HG02759 (cell line): ENCODE measurements at regions not wholly inside any gene's neighbourhood (a gene's known extent, or its start where the extent isn't known, plus 50 kb on each side); places are given as distances from the start of the nearest gene placed in this dataset.
"Not testable (repeated sequence)": the region's sequence is repeated elsewhere in the genome, so short reads cannot be mapped to it uniquely, and the experiment has no call there.

ENCODE experiments used
- ATAC-seq: cut with Tn5 transposase; IDR thresholded peaks from one replicate; pipeline ENCODE4 v1.9.1; 2021; ENCODE audit warnings: mild to moderate bottlenecking, moderate library complexity; ENCODE audit not compliant: unreplicated experiment

- ATAC-seq, result not testable (repeated sequence)
These were observed 382.6 kb upstream of the TGIF2LX start for GRCh38 chrX:89539150-89539549.

GRCh38 chrX:89557146-89557545, 364.6 kb upstream of the TGIF2LX start:
- ATAC-seq, result not testable (repeated sequence)

GRCh38 chrX:89562079-89562478, 359.6 kb upstream of the TGIF2LX start:
- ATAC-seq, result not testable (repeated sequence)

DNA sequence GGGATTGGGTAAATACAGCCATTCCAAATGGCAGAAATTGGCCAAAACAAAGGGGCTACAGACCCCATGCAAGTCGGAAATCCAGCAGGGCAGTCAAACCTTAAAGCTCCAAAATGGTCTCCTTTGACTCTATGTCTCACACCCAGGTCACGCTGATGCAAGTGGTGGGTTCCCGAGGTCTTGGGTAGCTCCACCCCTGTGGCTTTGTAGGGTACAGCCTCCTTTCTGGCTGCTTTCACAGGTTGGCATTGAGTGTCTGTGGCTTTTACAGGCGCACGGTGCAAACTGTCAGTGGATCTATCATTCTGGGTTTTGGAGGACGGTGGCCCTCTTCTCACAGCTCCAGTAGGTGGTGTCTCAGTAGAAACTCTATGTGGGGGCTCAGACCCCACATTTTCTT, 358.6 kb upstream of the TGIF2LX start:
- not testable (repeated sequence) for ATAC-seq

GRCh38 chrX:89567787-89568186, 353.9 kb upstream of the TGIF2LX start:
- not testable (repeated sequence) for ATAC-seq

- not testable (repeated sequence) for ATAC-seq
These were observed 339.8 kb upstream of the TGIF2LX start for GRCh38 chrX:89581868-89582267.

GRCh38 chrX:89631858-89632257, 289.9 kb upstream of the TGIF2LX start:
- not testable (repeated sequence) for ATAC-seq

- not testable (repeated sequence) for ATAC-seq
These were observed 285.8 kb upstream of the TGIF2LX start for GRCh38 chrX:89635887-89636286.

DNA sequence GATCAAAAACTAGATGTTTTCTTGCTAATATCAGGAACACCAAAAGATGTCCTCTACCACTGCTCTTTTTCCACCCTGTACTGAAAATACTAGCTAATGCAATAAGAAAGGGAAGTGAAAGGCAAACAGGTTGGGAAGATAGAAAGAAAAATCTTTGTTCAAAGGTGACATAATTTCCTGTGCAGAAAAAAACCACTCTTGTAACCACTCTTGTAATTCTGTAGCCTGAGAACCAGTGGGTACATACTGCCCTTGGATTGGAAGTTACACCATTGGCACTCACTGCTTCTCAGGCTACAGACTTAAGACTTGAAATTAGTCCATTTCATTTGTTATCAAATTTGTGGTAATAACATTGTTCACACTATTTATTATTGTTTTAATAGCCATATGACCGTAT, 263.0 kb upstream of the TGIF2LX start:
- ATAC-seq, result not testable (repeated sequence)

GRCh38 chrX:89706481-89706880, 215.2 kb upstream of the TGIF2LX start:
- ATAC-seq, result not testable (repeated sequence)

DNA sequence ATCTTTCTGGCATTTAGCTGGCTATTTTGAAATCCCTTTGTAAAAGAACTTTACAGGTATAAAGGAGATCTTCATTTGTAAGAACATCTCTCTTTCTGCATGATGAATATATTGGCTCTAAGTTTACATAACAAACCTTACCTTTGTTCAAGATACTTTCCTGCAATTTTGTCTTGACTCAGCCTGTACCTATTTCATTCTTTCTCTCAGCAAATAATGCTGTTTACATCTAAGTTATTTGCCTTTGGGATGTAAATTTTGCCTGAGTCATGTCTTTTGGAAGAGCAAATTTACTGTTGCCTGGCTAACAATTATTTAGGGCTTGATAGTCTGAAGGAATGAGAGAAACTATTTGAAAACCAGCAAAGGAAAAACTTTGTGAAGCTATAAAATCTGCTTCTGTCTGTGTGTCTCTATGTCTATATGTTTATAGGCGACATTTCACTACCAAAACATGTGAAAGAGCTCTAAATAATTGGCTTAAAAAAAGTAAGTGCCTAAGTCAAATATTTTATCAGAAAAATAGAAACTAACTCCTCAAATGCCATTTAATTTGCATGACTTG, 214.3 kb upstream of the TGIF2LX start:
- not testable (repeated sequence) for ATAC-seq

DNA sequence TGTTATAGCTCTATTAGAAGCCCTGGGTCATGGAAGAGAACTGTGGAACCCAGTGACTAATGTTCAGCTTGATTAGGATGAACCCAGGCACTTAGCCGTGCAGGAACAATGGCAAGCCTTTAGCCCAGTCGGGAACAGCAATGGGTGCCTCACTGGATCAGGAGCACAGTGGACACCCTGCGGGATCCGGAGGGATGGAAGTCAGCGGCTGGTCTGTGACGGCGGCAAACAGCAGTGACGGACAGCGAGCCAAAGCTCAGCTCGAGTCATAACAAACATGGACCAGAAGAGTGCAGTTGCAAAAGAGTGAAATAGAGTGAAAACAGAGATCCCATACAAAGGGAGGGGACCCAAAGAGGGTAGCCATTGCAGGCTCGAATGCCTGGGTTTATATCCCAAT, 187.3 kb upstream of the TGIF2LX start:
- not testable (repeated sequence) for ATAC-seq

GRCh38 chrX:89756466-89756865, 165.2 kb upstream of the TGIF2LX start:
- not testable (repeated sequence) for ATAC-seq

DNA sequence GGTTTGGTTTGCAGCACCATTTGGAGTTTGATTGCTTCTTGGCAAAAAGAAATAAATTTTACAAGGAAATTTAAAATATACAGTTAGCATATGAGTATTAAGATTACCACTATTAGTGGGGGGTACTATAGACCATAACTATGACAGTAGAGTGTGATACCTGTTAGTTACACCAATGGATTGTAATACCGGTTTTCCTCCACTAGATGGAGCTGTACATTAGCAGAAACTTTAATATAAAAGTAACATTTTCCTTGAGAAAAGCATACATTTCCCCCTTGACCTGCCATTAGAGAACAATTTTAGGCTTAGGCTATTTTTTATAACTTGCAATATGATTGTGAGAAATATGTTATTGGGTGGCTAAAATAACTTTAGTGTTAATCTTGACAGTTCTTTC, 163.9 kb upstream of the TGIF2LX start:
- ATAC-seq, result not testable (repeated sequence)

GRCh38 chrX:89759076-89759685, 162.5 kb upstream of the TGIF2LX start:
- ATAC-seq, result not testable (repeated sequence)

GRCh38 chrX:89771639-89772038, 150.1 kb upstream of the TGIF2LX start:
- ATAC-seq, result not testable (repeated sequence)

GRCh38 chrX:89811440-89811839, 110.3 kb upstream of the TGIF2LX start:
- not testable (repeated sequence) for ATAC-seq

- ATAC-seq, result not testable (repeated sequence)
These were observed 82.0 kb upstream of the TGIF2LX start for GRCh38 chrX:89839723-89840122.

DNA sequence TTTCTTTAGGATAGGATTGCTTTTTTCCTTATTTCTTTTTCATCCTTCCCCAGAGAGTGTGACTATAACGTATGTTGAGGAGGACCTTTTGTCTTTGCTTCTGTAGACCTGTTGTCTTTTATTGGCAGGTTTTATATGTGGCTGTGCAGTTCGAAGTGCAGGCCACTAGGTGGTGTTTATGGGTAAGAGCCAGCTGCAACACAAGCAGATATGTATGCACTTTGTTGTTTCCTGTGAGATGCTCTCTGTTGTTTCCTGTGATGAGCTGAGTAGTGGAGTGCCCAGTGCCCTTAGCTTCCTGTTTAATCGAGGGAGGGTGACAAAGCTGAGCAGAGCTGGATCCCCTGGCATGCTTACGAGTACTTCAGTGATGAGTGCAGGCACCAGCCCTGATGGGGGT, 50.0 kb upstream of the TGIF2LX start:
- peak; percentile 69 for ATAC-seq
